NCI-H345 treated with DMSO at 0.1 percent for 48 hours (cell line): ENCODE measurements at regions not wholly inside any gene's neighbourhood (a gene's known extent, or its start where the extent isn't known, plus 50 kb on each side); places are given as distances from the start of the nearest gene placed in this dataset.
A peak's percentile ranks its signal among the peaks of the same experiment; 100 is the strongest.
"Not testable (repeated sequence)": the region's sequence is repeated elsewhere in the genome, so short reads cannot be mapped to it uniquely, and the experiment has no call there.

ENCODE experiments used
- DNase-seq: peaks from one replicate; lab custom pipeline; 2025; ENCODE audit not compliant: unreplicated experiment; lab: John Stamatoyannopoulos, UW

- DNase-seq: no peak
Measured at GRCh38 chr2:228796386-228796785, 474.7 kb downstream of the PID1 start.

- DNase-seq: no peak
Measured at GRCh38 chr2:228793116-228793515, 478.0 kb downstream of the PID1 start.

DNA sequence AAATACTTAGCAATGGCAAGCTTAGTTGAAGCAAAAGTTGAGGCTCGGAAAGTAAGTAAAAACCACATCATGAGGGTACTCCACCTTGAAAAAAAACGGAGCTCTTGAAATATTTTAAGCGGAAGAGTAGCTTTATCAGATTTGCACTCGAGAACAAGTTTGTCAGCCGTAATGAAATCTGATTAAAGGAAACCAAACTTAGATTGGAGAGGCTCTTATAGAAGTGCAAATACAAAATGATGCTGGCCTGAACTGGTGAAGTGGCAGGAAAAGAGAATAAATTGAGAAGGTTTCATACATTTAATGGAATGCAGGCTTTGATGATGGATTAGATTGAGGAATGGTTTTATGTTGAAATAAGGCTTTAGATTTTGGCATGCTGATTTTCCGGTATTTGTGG is 484.2 kb downstream of the PID1 start:
- DNase-seq: no peak

DNA sequence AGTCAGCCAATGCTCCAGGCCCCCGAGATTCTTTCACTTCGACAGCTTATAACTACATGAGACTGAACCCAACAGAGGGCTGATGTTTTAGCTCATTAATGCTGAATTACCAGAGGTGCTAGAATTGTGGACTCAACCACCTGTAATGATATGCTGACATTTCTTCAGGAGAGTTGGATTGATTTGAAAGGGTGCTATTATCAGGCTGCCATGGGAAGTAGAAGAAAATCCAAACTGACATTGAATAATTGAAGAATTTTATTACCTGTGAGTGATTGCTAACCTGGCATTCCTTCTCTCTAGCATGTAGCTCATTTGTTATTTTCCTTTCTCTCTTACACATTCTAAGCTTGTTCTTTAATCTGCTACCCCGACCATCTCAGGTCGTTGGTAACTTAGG is 488.8 kb downstream of the PID1 start:
- DNase-seq: no peak

DNA sequence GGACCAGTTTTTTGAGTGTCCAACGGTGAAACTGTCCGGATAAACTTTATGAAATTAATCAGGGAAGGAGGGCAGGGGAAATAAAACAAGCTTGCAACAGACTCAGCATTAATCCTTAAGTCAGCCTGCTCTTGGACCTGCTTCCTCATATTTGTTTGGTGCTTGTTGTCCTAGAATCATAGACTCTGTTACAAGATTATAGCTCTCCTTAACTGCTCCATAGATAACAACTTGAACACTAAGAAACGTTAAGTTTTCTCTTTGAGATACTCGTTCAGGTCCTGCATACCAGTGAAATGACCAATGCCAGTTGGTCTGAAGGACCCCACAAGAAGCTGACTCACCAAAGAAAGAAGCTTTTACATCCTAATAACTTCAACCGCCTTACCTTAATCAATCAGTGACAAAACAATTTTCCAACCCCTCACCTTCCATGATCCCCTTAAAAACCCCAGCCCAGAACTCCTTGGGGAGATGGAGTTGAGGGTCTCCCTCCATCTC is 493.2 kb downstream of the PID1 start:
- no peak for DNase-seq

DNA sequence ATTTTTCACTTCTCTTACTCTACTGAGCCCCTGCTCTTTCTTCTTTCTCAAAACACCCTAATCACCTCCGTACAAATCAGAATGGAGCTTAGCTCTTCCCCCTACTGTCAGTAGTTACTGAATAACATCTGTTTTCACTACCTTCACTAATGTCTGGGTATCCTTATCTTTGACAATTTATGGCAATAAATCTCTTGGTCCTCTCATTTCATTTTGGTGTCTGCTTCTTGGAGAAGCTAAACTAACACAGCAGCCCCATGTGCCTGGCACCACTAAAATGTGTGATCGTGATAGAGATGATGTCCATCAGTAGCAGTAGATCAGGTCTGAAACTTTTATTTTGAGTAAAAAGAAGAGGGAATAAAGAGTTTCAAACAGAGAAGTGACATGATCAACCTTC is 496.5 kb downstream of the PID1 start:
- DNase-seq: no peak

- DNase-seq: no peak
Measured at GRCh38 chr2:228771774-228772173, 499.3 kb downstream of the PID1 start.

DNA sequence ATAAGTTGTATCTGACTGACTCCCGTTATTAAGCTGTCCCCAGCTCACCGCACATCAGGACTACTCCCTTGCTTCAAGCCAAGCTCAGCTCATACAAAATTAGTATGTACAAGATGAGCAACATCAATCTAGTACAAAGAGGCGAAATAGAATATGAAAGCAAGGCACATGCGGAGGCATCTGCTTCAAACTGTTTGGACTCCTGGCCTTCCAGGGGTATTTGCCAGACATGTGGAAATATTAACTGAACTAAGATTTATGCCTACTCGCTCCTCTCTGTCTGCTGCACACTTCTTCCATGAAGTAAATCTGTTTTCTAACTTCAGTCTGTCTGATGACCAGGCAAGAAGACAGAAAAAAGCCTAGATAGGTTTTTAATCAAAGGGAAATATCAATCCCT is 499.8 kb downstream of the PID1 start:
- no peak for DNase-seq

- DNase-seq: no peak
Measured at GRCh38 chr2:228768818-228769217, 502.3 kb downstream of the PID1 start.

DNA sequence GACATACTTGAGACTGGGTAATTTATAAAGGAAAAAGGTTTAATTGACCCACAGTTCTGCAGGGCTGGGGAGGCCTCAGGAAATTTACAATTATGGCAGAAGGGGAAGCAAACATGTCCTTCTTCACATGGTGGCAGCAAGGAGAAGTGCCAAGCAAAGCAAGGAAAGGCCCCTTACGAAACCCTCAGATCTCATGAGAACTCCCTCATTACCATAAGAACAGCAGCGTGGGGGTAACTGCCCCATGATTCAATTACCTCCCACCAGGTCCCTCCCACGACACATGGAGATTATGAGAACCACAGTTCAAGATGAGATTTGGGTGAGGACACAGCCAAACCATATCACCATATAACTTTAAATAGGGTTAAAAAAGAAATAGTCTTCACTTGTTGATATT is 502.9 kb downstream of the PID1 start:
- DNase-seq: not testable (repeated sequence)

GRCh38 chr2:228767196-228767595 is 503.9 kb downstream of the PID1 start:
- no peak for DNase-seq

DNA sequence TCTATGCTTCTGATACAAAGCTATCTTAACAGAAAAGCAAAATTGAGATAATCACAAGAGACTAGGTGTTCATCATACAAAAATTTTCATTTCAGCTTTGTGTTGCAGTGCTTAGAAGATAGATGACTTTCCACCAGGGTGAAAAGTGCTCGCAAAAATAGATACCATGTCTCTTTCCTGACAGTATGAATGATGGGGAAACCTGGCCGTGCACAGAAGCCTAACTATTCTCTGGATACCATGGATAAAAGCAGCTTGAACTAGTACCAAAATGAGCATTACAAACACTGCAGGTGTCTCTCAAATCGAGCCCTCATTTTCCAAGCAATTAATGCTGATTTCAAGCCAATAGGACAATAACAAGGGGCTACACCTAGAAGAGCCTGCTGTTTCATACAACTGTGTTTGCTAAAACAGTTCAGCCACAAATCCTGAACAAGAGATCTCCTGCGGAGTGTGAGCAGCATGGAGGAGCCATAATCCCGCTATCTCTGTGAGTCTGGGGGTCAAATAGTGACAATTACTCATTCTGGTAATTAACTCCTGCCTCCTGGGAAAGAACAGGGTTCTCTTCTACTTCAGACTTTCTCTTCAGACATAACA is 507.6 kb downstream of the PID1 start:
- peak; percentile 83 for DNase-seq

GRCh38 chr2:228762565-228762964 is 508.5 kb downstream of the PID1 start:
- peak; percentile 0 for DNase-seq

- DNase-seq: not testable (repeated sequence)
Measured at GRCh38 chr2:228755661-228756060, 515.4 kb downstream of the PID1 start.

GRCh38 chr2:228747483-228747882 is 523.6 kb downstream of the PID1 start:
- no peak for DNase-seq

DNA sequence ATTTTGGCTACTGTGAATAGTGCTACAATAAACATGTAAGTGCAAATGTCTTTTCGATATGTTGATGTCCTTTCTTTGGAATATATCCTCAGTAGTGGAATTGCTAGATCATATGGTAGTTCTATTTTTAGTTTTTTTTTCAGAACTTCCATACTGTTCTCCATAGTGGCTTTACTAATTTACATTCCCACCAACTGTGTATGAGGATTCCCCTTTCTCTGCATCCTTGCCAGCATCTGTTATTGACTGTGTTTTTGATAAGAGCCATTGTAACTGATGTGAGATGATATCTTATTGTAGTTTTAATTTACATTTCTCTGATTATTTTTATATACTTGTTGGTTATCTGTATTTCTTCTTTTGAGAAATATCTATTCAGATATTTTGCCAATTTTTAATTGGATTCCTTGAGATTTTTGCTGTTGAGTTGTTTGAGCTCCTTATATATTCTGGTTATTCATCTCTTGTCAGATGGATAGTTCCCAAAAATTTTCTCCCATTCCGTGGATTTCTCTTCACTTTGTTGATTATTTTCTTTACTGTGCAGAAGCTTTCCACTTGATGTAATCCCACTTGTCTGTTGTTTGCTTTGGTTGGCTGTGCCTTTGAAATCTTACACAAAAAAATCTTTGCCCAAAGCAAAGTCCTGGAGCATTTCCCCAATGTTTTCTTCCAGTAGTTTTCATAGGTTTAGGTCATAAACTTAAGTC is 532.3 kb downstream of the PID1 start:
- no peak for DNase-seq

DNA sequence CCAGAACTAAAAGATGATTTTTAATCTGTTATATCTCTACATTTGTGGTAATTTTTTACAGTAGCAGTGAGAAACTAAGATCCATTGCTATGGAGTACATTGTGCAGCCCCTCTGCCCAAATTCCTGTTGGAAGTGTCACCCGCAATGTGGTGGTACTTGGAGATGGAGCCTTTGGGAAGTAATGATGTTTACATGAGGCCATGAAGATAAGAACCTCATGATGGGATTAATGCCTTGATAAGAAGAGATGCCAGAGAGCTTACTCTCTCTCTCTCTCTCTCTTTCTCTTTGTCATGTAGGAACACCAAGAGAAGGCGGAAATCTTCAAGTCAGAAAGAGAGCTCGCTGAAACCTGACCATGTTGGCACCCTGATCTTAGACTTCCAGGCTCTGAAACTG is 535.4 kb downstream of the PID1 start:
- DNase-seq: no peak

GRCh38 chr2:228731517-228731916 is 539.6 kb downstream of the PID1 start:
- DNase-seq: no peak

- DNase-seq: no peak
Measured at GRCh38 chr2:228728961-228729360, 542.1 kb downstream of the PID1 start.

- DNase-seq: no peak
Measured at GRCh38 chr2:228725031-228725430, 543.5 kb upstream of the SPHKAP start.

GRCh38 chr2:228723599-228723998 is 542.1 kb upstream of the SPHKAP start:
- DNase-seq: no peak

GRCh38 chr2:228722311-228722710 is 540.8 kb upstream of the SPHKAP start:
- DNase-seq: no peak

GRCh38 chr2:228720895-228721294 is 539.4 kb upstream of the SPHKAP start:
- DNase-seq: no peak
